ENCODE measurements at regions not wholly inside any gene's neighbourhood (a gene's known extent, or its start where the extent isn't known, plus 50 kb on each side); places are given as distances from the start of the nearest gene placed in this dataset.

DNA sequence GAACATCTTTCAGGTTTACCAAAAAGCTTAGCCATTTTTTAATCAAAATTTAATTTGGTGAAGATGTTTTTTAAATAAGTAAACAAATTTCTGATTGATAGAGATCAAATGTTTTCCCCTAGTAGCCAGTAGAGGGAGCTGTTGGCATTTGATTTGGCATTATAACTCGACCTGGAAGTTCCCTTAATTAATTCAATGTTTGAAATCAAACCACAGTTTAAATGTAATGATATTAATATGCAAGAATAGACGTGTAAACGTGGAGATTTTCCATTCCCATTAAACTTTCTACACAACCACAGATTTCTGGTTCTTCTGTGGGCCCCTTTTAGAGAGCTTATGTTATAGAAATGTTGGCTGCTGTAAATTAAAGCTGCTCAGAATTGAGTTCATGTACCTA is 148.1 kb upstream of the MPDZ start:
- no peak overlapping the region for H3K27ac ChIP-seq
- no peaks in the 10 kb centered on the region for H3K36me3 ChIP-seq
- no peaks in the 10 kb centered on the region for H3K9me3 ChIP-seq (ENCODE audit: severe bottlenecking)
- H3K27me3 ChIP-seq (ENCODE audit: insufficient read depth, low read depth, severe bottlenecking): no peaks in the 10 kb centered on the region
- TF ChIP-seq, protein P1, sequence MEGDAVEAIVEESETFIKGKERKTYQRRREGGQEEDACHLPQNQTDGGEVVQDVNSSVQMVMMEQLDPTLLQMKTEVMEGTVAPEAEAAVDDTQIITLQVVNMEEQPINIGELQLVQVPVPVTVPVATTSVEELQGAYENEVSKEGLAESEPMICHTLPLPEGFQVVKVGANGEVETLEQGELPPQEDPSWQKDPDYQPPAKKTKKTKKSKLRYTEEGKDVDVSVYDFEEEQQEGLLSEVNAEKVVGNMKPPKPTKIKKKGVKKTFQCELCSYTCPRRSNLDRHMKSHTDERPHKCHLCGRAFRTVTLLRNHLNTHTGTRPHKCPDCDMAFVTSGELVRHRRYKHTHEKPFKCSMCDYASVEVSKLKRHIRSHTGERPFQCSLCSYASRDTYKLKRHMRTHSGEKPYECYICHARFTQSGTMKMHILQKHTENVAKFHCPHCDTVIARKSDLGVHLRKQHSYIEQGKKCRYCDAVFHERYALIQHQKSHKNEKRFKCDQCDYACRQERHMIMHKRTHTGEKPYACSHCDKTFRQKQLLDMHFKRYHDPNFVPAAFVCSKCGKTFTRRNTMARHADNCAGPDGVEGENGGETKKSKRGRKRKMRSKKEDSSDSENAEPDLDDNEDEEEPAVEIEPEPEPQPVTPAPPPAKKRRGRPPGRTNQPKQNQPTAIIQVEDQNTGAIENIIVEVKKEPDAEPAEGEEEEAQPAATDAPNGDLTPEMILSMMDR (IDR thresholded peaks at IDR 0.05; ENCODE audit: low read depth, low read length): peak; percentile 39
- H3K4me3 ChIP-seq (ENCODE audit: low read depth, low read length): no peak overlapping the region
- DNase-seq: no peak

DNA sequence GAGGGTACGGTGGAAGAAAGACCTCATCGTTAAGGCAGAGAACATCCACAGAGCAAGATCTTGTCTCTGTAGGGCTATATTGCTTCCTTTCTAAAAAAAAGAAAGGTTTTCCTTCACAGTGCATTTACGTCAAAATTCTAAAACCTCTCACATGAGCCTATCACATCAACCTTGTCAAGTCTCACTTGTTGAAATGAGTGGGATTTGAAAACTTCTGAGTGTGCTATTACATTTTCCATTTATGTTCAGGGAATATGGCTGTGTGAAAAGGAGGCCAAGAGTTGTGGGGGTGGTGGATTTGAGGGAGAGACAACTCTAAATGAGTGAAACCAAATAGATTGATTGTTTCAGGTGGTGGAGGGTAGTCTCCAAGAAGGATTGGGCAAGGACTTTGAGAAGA is 147.1 kb upstream of the MPDZ start:
- no peak for DNase-seq
- Histone ChIP-seq H3K27ac (no peak overlapping the region), H3K4me3 (ENCODE audit: low read depth, low read length) (no peak overlapping the region), H3K27me3 (ENCODE audit: insufficient read depth, low read depth, severe bottlenecking) (no peaks in the 10 kb centered on the region), H3K36me3 (no peaks in the 10 kb centered on the region), H3K9me3 (ENCODE audit: severe bottlenecking) (no peaks in the 10 kb centered on the region)
- TF ChIP-seq, protein P1 (IDR thresholded peaks at IDR 0.05; ENCODE audit: low read depth, low read length): no peak

DNA sequence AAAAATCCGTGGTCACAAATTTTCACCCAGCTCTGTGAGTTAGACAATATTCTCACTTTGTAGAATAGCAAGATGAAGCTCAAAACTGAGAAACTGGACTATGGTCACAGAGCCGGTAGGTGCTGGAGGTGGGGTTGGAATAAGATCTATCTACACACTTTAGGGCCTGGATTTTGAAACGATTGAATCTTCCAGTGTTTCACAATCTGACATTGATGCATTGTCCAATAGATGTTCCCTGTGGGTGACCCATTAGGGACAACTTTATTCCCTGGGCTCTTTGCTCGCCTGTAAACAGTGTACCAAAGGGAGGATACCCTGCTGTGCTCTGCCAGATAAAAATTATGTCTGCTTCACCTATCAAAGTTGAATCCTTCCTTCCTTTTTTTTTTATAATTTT is 145.4 kb upstream of the MPDZ start:
- Histone ChIP-seq H3K4me3 (ENCODE audit: low read depth, low read length) (no peak overlapping the region), H3K27ac (no peak overlapping the region), H3K36me3 (no peaks in the 10 kb centered on the region), H3K9me3 (ENCODE audit: severe bottlenecking) (no peaks in the 10 kb centered on the region), H3K27me3 (ENCODE audit: insufficient read depth, low read depth, severe bottlenecking) (no peaks in the 10 kb centered on the region)
- TF ChIP-seq, protein P1 (IDR thresholded peaks at IDR 0.05; ENCODE audit: low read depth, low read length): no peak
- DNase-seq: no peak

DNA sequence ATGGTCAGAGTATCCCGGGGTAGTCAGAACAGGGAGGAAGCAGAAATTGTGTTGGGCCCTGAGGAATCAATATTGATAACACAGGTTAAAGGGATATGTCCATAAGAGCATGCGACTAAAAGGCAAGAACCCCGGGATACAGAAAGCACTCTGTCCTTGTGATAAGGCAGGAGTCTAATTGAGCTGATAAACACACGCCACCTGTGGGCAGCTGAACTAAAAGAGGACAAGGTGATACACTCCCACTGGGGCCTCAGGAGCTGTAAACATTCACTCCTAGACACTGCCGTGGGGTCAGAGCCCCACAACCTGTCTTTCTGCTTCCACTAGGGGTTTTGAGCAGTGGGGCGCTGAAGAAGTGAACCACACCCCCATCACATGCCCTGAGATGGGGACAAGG is 144.7 kb upstream of the MPDZ start:
- H3K4me3 ChIP-seq (ENCODE audit: low read depth, low read length): no peak overlapping the region
- no peaks in the 10 kb centered on the region for H3K27me3 ChIP-seq (ENCODE audit: insufficient read depth, low read depth, severe bottlenecking)
- H3K9me3 ChIP-seq (ENCODE audit: severe bottlenecking): no peaks in the 10 kb centered on the region
- DNase-seq: peak; percentile 11
- no peaks in the 10 kb centered on the region for H3K36me3 ChIP-seq
- TF ChIP-seq, protein P1 (IDR thresholded peaks at IDR 0.05; ENCODE audit: low read depth, low read length): no peak
- no peak overlapping the region for H3K27ac ChIP-seq

DNA sequence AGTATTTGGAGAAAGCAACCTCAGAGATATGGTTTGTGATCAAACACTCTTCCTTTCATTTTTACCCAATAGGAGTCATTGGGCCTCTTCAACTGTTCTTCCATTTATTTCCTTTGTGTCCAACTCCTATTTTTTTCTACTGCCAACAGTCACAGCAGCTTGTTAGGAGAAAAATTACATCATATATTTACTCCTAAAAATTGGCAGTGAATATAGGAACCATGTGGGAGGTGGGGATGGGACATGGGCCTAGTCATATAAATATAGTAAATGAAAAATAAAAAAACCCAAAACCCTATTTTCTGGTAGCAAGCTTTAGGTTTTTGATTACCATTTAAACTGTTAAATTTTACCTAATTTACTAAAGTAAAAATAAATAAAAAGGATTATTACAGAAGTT is 134.9 kb upstream of the MPDZ start:
- Histone ChIP-seq H3K27ac (no peak overlapping the region), H3K4me3 (ENCODE audit: low read depth, low read length) (no peak overlapping the region), H3K36me3 (no peaks in the 10 kb centered on the region), H3K27me3 (ENCODE audit: insufficient read depth, low read depth, severe bottlenecking) (no peaks in the 10 kb centered on the region), H3K9me3 (ENCODE audit: severe bottlenecking) (no peaks in the 10 kb centered on the region)
- TF ChIP-seq, protein P1 (IDR thresholded peaks at IDR 0.05; ENCODE audit: low read depth, low read length): no peak
- no peak for DNase-seq

DNA sequence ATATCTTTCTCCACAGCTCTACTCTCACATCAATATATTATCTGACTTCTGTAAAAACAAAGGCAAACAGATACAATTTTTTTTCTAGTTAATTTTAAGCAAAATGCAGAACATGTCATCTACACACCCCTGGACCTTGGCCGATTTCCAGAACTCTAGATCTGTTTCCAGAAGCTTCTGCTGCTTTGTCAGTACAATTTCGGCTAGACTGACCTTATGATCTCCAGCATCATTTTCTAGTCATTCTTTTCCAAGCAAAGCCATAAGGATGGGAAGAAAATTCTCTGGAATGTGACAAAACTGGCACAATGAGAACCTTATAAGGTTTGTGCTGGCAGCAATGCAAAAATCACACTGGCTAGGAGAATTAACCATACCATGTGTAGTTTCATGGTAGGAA is 132.8 kb upstream of the MPDZ start:
- no peaks in the 10 kb centered on the region for H3K27me3 ChIP-seq (ENCODE audit: insufficient read depth, low read depth, severe bottlenecking)
- DNase-seq: no peak
- no peak overlapping the region for H3K27ac ChIP-seq

More for the DNA sequence above, 132.8 kb upstream of the MPDZ start:
- TF ChIP-seq, protein P1 (IDR thresholded peaks at IDR 0.05; ENCODE audit: low read depth, low read length): no peak
- Histone ChIP-seq H3K4me3 (ENCODE audit: low read depth, low read length) (no peak overlapping the region), H3K9me3 (ENCODE audit: severe bottlenecking) (no peaks in the 10 kb centered on the region), H3K36me3 (no peaks in the 10 kb centered on the region)
